Mammary epithelial cell (primary cell): ENCODE measurements at regions not wholly inside any gene's neighbourhood (a gene's known extent, or its start where the extent isn't known, plus 50 kb on each side); places are given as distances from the start of the nearest gene placed in this dataset.

Experiments used
- CTCF ChIP-seq, 2 donors: IDR thresholded peaks in 1 of 2; conservative IDR thresholded peaks in 1 of 2; 2 replicates each; pipeline ENCODE4 v1.5.1; 2011 to 2012; ENCODE audit warnings: inconsistent platforms in 2 of 2, low read length in 2 of 2, mild to moderate bottlenecking in 2 of 2, control low read depth in 1 of 2, low read depth in 1 of 2; ENCODE audit not compliant: insufficient read depth in 1 of 2; ENCODE audit errors: extremely low read depth in 1 of 2
- EZH2 ChIP-seq: IDR thresholded peaks from 2 replicates; pipeline ENCODE4 v1.6.1; 2012; ENCODE audit warnings: low read length, inconsistent platforms, borderline replicate concordance

GRCh38 chr12:83313322-83313721 lies 626.6 kb downstream of the TMTC2 start:
- TF ChIP-seq CTCF (conservative IDR thresholded peaks at IDR 0.05 in 1 of 2, IDR thresholded peaks at IDR 0.05 in 1 of 2; ENCODE audit: extremely low read depth in 1 of 2, insufficient read depth in 1 of 2, low read depth in 1 of 2, low read length in 2 of 2): no peak
- no peak for TF ChIP-seq EZH2
